ENCODE measurements at regions not wholly inside any gene's neighbourhood (a gene's known extent, or its start where the extent isn't known, plus 50 kb on each side); places are given as distances from the start of the nearest gene placed in this dataset.

- no peak overlapping the region for H3K4me3 ChIP-seq (replicated peaks in 1 of 2; ENCODE audit: low read depth in 2 of 2, low read length in 2 of 2)
- TF ChIP-seq CTCF (IDR thresholded peaks at IDR 0.05; ENCODE audit: low read depth, low read length), result no peak
- DNase-seq (ENCODE audit: low read depth in 2 of 2), result no peak
Observed at GRCh38 chr2:6744038-6744437, 121.7 kb downstream of the CMPK2 start.

DNA sequence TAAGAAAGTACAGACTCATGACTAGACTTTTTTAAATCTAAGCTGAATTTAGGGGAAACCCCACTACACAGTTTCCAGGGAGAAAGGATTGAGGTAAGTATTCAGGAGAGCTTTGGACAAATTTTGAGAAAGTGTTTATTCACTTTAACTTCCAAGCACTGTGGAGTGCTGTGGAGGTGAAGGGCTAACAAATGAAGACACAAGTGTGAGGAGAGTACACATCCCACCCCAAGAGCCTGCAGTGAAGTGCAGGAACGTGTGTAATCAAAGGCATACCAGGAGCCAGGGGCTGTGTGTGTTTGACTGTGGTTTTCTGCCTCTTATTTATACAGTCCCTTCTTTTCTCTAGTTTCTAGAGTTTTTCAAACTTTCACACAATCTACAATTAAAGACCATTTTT is 118.3 kb downstream of the CMPK2 start:
- DNase-seq (ENCODE audit: low read depth in 2 of 2), result no peak
- no peak for TF ChIP-seq CTCF (IDR thresholded peaks at IDR 0.05; ENCODE audit: low read depth, low read length)
- no peak overlapping the region for H3K4me3 ChIP-seq (replicated peaks in 1 of 2; ENCODE audit: low read depth in 2 of 2, low read length in 2 of 2)

DNA sequence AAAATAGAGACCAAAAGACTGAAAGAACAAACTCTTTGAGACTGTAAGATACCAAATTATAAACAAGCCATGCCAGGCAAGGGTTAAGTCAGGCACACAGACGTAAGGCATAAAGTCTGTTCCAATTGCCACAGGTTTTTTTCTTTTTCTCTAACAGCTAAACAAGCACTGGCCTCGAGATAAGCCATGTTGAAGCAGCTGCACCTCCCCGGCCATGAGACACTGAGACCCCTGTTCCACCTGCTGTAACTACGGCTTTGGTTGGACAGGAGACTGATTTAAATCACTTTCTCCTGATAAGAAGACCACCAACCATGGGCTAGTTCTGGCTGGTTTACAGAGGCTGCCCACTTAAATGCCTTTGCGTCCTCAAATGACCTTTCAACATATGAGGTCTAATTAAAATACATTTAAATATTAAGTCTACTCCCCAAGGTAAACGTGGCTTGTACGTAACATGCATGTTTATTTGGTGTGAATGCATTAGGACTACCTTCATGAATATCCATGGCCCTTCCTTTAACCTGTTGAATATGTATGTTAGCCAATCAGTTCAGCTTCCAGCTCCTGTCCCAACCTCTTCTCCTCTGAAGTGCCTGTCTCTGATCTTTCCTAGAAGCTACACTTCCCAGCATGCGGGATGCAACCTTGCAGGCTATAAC is 117.2 kb downstream of the CMPK2 start:
- no peak for TF ChIP-seq CTCF (IDR thresholded peaks at IDR 0.05; ENCODE audit: low read depth, low read length)
- DNase-seq (ENCODE audit: low read depth in 2 of 2), result no peak
- H3K4me3 ChIP-seq (replicated peaks in 1 of 2; ENCODE audit: low read depth in 2 of 2, low read length in 2 of 2), result no peak overlapping the region

DNA sequence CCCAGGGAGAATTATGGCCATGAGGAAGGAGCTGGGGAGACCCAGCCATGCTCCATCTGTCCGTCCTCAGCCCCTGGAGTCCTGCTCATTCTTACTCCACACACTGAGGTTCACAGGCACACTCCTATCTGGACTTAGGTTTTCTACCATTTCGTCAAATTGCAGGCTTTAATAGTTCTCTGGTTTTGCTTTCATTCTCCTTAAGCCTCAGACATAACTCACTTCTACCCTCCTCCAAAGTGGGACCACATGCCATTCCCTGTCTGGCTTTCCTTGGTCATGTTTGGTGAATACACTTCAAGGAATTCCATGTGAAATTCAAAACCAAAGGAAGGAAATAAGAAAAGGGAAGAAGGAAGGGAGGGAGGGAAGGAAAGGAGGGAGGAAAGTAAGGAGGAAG is 115.7 kb downstream of the CMPK2 start:
- TF ChIP-seq CTCF (IDR thresholded peaks at IDR 0.05; ENCODE audit: low read depth, low read length), result no peak
- no peak for DNase-seq (ENCODE audit: low read depth in 2 of 2)
- H3K4me3 ChIP-seq (replicated peaks in 1 of 2; ENCODE audit: low read depth in 2 of 2, low read length in 2 of 2), result no peak overlapping the region

DNA sequence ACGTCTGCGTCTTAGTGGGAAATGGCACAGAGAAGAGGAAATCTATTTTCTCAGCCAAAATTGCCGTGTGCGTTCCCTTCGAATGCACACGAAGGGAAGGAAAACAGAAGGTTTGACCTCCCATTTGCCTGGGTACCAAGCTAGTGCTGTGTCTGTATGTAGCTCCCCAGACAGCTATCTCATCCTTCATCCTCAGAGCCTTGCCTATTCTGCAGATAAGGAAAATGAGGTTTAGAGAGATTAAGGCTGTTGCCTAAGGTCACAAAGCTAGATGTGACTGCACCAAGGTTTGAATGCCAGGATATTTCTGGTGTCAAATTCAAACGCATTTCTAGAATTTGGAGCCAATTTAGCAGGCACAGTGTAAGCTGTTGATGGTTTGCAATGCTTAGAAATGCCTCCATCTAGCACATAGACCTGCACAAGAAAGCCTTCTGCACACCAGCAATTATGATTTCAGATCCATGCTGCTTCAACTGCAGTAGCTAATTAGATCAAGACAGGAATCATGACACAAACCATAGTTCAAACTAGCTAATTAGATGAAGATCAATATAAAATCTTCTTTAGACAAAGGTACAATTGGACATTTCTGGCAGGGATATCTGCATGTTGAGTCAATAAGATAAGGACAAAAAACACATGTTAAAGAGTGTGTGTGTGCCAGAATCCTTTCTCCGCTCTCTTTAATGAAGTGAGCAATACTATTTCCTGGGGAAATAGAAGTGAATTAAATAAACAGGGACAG is 115.1 kb downstream of the CMPK2 start:
- DNase-seq (ENCODE audit: low read depth in 2 of 2), result no peak
- no peak overlapping the region for H3K4me3 ChIP-seq (replicated peaks in 1 of 2; ENCODE audit: low read depth in 2 of 2, low read length in 2 of 2)
- no peak for TF ChIP-seq CTCF (IDR thresholded peaks at IDR 0.05; ENCODE audit: low read depth, low read length)

GRCh38 chr2:6754419-6754818 is 111.3 kb downstream of the CMPK2 start:
- no peak for TF ChIP-seq CTCF (IDR thresholded peaks at IDR 0.05; ENCODE audit: low read depth, low read length)
- H3K4me3 ChIP-seq (replicated peaks in 1 of 2; ENCODE audit: low read depth in 2 of 2, low read length in 2 of 2), result no peak overlapping the region
- no peak for DNase-seq (ENCODE audit: low read depth in 2 of 2)

All from cardiac fibroblast (primary cell).